ENCODE measurements at regions not wholly inside any gene's neighbourhood (a gene's known extent, or its start where the extent isn't known, plus 50 kb on each side); places are given as distances from the start of the nearest gene placed in this dataset.

- ChIA-PET CTCF (interaction anchor here (1.4 kb wide), 1 partner anchor 9 kb away, joined by 3 read pairs; no protein-coding TSS in a partner anchor), POLR2A (no interaction called here)
- no peak for DNase-seq
- Histone ChIP-seq H3K36me3 (ENCODE audit: control insufficient read depth in 4 of 4, insufficient read depth in 4 of 4, low read length in 3 of 4) (no peaks in the 10 kb centered on the region), H3K27ac (ENCODE audit: insufficient read depth in 1 of 2, low read depth in 1 of 2, low read length in 2 of 2, poor library complexity in 1 of 2, severe bottlenecking in 2 of 2) (no peak overlapping the region), H3K4me1 (ENCODE audit: control extremely low read depth in 1 of 4, control insufficient read depth in 4 of 4, insufficient read depth in 4 of 4, low read length in 3 of 4) (no peaks in the 10 kb centered on the region), H3K4me3 (ENCODE audit: control insufficient read depth in 1 of 7, extremely low read depth in 1 of 7, insufficient read depth in 4 of 7, low read depth in 2 of 7, low read length in 6 of 7) (no peak overlapping the region), H3K9me3 (ENCODE audit: control extremely low read depth in 1 of 5, control insufficient read depth in 4 of 5, insufficient read depth in 2 of 5, low read depth in 1 of 5, low read length in 4 of 5) (peaks cover 0 to 2% (median 0%) of the 10 kb centered on the region in 5 experiments), H3K27me3 (replicated peaks in 2 of 5; ENCODE audit: control insufficient read depth in 4 of 5, insufficient read depth in 5 of 5, low read length in 4 of 5) (peaks cover 0 to 6% (median 0%) of the 10 kb centered on the region in 5 experiments)
- WGBS (ENCODE audit: insufficient coverage): 91% methylated on average over 3 of the region's 3 CpGs
Measured at GRCh38 chr5:8314965-8315364, 446.0 kb downstream of the MTRR start.

- ChIA-PET CTCF (no interaction called here), POLR2A (no interaction called here)
- peaks cover 0 to 6% (median 0%) of the 10 kb centered on the region in 5 experiments for H3K27me3 ChIP-seq (replicated peaks in 2 of 5; ENCODE audit: control insufficient read depth in 4 of 5, insufficient read depth in 5 of 5, low read length in 4 of 5)
- no peak overlapping the region for H3K27ac ChIP-seq (ENCODE audit: insufficient read depth in 1 of 2, low read depth in 1 of 2, low read length in 2 of 2, poor library complexity in 1 of 2, severe bottlenecking in 2 of 2)
- DNase-seq: no peak
- H3K4me1 ChIP-seq (ENCODE audit: control extremely low read depth in 1 of 4, control insufficient read depth in 4 of 4, insufficient read depth in 4 of 4, low read length in 3 of 4): no peaks in the 10 kb centered on the region
- 36% methylated on average over 4 of the region's 6 CpGs for WGBS (ENCODE audit: insufficient coverage)
- no peaks in the 10 kb centered on the region for H3K36me3 ChIP-seq (ENCODE audit: control insufficient read depth in 4 of 4, insufficient read depth in 4 of 4, low read length in 3 of 4)
- H3K4me3 ChIP-seq (ENCODE audit: control insufficient read depth in 1 of 7, extremely low read depth in 1 of 7, insufficient read depth in 4 of 7, low read depth in 2 of 7, low read length in 6 of 7): no peak overlapping the region
- peaks cover 0 to 2% (median 0%) of the 10 kb centered on the region in 5 experiments for H3K9me3 ChIP-seq (ENCODE audit: control extremely low read depth in 1 of 5, control insufficient read depth in 4 of 5, insufficient read depth in 2 of 5, low read depth in 1 of 5, low read length in 4 of 5)
Measured at GRCh38 chr5:8316608-8317280, 447.8 kb downstream of the MTRR start.

- DNase-seq: no peak
- Histone ChIP-seq H3K9me3 (ENCODE audit: control extremely low read depth in 1 of 5, control insufficient read depth in 4 of 5, insufficient read depth in 2 of 5, low read depth in 1 of 5, low read length in 4 of 5) (peaks cover 0 to 2% (median 0%) of the 10 kb centered on the region in 5 experiments), H3K27ac (ENCODE audit: insufficient read depth in 1 of 2, low read depth in 1 of 2, low read length in 2 of 2, poor library complexity in 1 of 2, severe bottlenecking in 2 of 2) (no peak overlapping the region), H3K36me3 (ENCODE audit: control insufficient read depth in 4 of 4, insufficient read depth in 4 of 4, low read length in 3 of 4) (no peaks in the 10 kb centered on the region), H3K4me1 (ENCODE audit: control extremely low read depth in 1 of 4, control insufficient read depth in 4 of 4, insufficient read depth in 4 of 4, low read length in 3 of 4) (no peaks in the 10 kb centered on the region), H3K4me3 (ENCODE audit: control insufficient read depth in 1 of 7, extremely low read depth in 1 of 7, insufficient read depth in 4 of 7, low read depth in 2 of 7, low read length in 6 of 7) (no peak overlapping the region), H3K27me3 (replicated peaks in 2 of 5; ENCODE audit: control insufficient read depth in 4 of 5, insufficient read depth in 5 of 5, low read length in 4 of 5) (peaks cover 0 to 6% (median 0%) of the 10 kb centered on the region in 5 experiments)
- ChIA-PET POLR2A (no interaction called here), CTCF (no interaction called here)
- WGBS (ENCODE audit: insufficient coverage): 98% methylated on average over 5 of the region's 6 CpGs
Measured at GRCh38 chr5:8317335-8317734, 448.4 kb downstream of the MTRR start.

GRCh38 chr5:8320244-8320643, 451.3 kb downstream of the MTRR start:
- Histone ChIP-seq H3K27ac (ENCODE audit: insufficient read depth in 1 of 2, low read depth in 1 of 2, low read length in 2 of 2, poor library complexity in 1 of 2, severe bottlenecking in 2 of 2) (no peak overlapping the region), H3K4me1 (ENCODE audit: control extremely low read depth in 1 of 4, control insufficient read depth in 4 of 4, insufficient read depth in 4 of 4, low read length in 3 of 4) (no peaks in the 10 kb centered on the region), H3K36me3 (ENCODE audit: control insufficient read depth in 4 of 4, insufficient read depth in 4 of 4, low read length in 3 of 4) (no peaks in the 10 kb centered on the region), H3K27me3 (replicated peaks in 2 of 5; ENCODE audit: control insufficient read depth in 4 of 5, insufficient read depth in 5 of 5, low read length in 4 of 5) (peaks cover 0 to 6% (median 0%) of the 10 kb centered on the region in 5 experiments), H3K4me3 (ENCODE audit: control insufficient read depth in 1 of 7, extremely low read depth in 1 of 7, insufficient read depth in 4 of 7, low read depth in 2 of 7, low read length in 6 of 7) (no peak overlapping the region), H3K9me3 (ENCODE audit: control extremely low read depth in 1 of 5, control insufficient read depth in 4 of 5, insufficient read depth in 2 of 5, low read depth in 1 of 5, low read length in 4 of 5) (peaks cover 0 to 2% (median 0%) of the 10 kb centered on the region in 5 experiments)
- no peak for DNase-seq
- POLR2A ChIA-PET: no interaction called here
- CTCF ChIA-PET: interaction anchor here (1.0 kb wide), 1 partner anchor 361 kb away, joined by 3 read pairs; no protein-coding TSS in a partner anchor

GRCh38 chr5:8321272-8321671, 452.3 kb downstream of the MTRR start:
- H3K4me3 ChIP-seq (ENCODE audit: control insufficient read depth in 1 of 7, extremely low read depth in 1 of 7, insufficient read depth in 4 of 7, low read depth in 2 of 7, low read length in 6 of 7): no peak overlapping the region
- CTCF ChIA-PET: no interaction called here
- H3K9me3 ChIP-seq (ENCODE audit: control extremely low read depth in 1 of 5, control insufficient read depth in 4 of 5, insufficient read depth in 2 of 5, low read depth in 1 of 5, low read length in 4 of 5): peaks cover 0 to 2% (median 0%) of the 10 kb centered on the region in 5 experiments
- H3K36me3 ChIP-seq (ENCODE audit: control insufficient read depth in 4 of 4, insufficient read depth in 4 of 4, low read length in 3 of 4): no peaks in the 10 kb centered on the region
- peaks cover 0 to 6% (median 0%) of the 10 kb centered on the region in 5 experiments for H3K27me3 ChIP-seq (replicated peaks in 2 of 5; ENCODE audit: control insufficient read depth in 4 of 5, insufficient read depth in 5 of 5, low read length in 4 of 5)
- H3K4me1 ChIP-seq (ENCODE audit: control extremely low read depth in 1 of 4, control insufficient read depth in 4 of 4, insufficient read depth in 4 of 4, low read length in 3 of 4): no peaks in the 10 kb centered on the region
- no peak overlapping the region for H3K27ac ChIP-seq (ENCODE audit: insufficient read depth in 1 of 2, low read depth in 1 of 2, low read length in 2 of 2, poor library complexity in 1 of 2, severe bottlenecking in 2 of 2)
- POLR2A ChIA-PET: no interaction called here
- DNase-seq: no peak
- WGBS (ENCODE audit: insufficient coverage): no CpG with 5 or more reads among the region's 1 CpG

DNA sequence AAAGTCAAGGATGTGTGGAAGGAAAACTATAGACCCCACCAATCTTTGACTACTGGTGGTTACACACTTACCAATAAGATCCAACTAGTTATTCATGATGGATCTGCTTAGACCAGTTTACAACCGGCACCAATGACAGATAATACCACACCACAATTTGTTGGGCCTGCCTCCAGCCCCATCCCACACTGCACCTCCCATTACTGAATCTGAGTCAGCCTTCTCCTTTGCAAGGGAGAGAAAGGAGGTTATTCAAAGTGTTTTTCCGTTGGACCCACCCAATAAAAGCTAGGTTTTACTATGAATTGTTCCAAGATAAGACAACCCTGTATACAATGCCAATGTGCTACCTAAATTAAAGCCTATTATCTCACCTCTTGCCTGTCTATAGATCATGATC, 453.5 kb downstream of the MTRR start:
- WGBS (ENCODE audit: insufficient coverage): 90% methylated on average over 1 of the region's 2 CpGs
- peaks cover 0 to 4% (median 2%) of the 10 kb centered on the region in 5 experiments for H3K27me3 ChIP-seq (replicated peaks in 2 of 5; ENCODE audit: control insufficient read depth in 4 of 5, insufficient read depth in 5 of 5, low read length in 4 of 5)
- ChIA-PET CTCF (no interaction called here), POLR2A (no interaction called here)
- peaks cover 0 to 2% (median 0%) of the 10 kb centered on the region in 5 experiments for H3K9me3 ChIP-seq (ENCODE audit: control extremely low read depth in 1 of 5, control insufficient read depth in 4 of 5, insufficient read depth in 2 of 5, low read depth in 1 of 5, low read length in 4 of 5)
- H3K4me1 ChIP-seq (ENCODE audit: control extremely low read depth in 1 of 4, control insufficient read depth in 4 of 4, insufficient read depth in 4 of 4, low read length in 3 of 4): no peaks in the 10 kb centered on the region
- no peak overlapping the region for H3K4me3 ChIP-seq (ENCODE audit: control insufficient read depth in 1 of 7, extremely low read depth in 1 of 7, insufficient read depth in 4 of 7, low read depth in 2 of 7, low read length in 6 of 7)
- no peaks in the 10 kb centered on the region for H3K36me3 ChIP-seq (ENCODE audit: control insufficient read depth in 4 of 4, insufficient read depth in 4 of 4, low read length in 3 of 4)
- no peak overlapping the region for H3K27ac ChIP-seq (ENCODE audit: insufficient read depth in 1 of 2, low read depth in 1 of 2, low read length in 2 of 2, poor library complexity in 1 of 2, severe bottlenecking in 2 of 2)
- DNase-seq: no peak

GRCh38 chr5:8327016-8327415, 458.1 kb downstream of the MTRR start:
- DNase-seq: no peak
- ChIA-PET POLR2A (no interaction called here), CTCF (interaction anchor here (1.5 kb wide), 1 partner anchor 14 kb away, joined by 3 read pairs; no protein-coding TSS in a partner anchor)
- Histone ChIP-seq H3K4me1 (ENCODE audit: control extremely low read depth in 1 of 4, control insufficient read depth in 4 of 4, insufficient read depth in 4 of 4, low read length in 3 of 4) (peaks cover 0 to 7% (median 0%) of the 10 kb centered on the region in 4 experiments), H3K27ac (ENCODE audit: insufficient read depth in 1 of 2, low read depth in 1 of 2, low read length in 2 of 2, poor library complexity in 1 of 2, severe bottlenecking in 2 of 2) (no peak overlapping the region), H3K4me3 (ENCODE audit: control insufficient read depth in 1 of 7, extremely low read depth in 1 of 7, insufficient read depth in 4 of 7, low read depth in 2 of 7, low read length in 6 of 7) (no peak overlapping the region), H3K27me3 (replicated peaks in 2 of 5; ENCODE audit: control insufficient read depth in 4 of 5, insufficient read depth in 5 of 5, low read length in 4 of 5) (peaks cover 0 to 16% (median 0%) of the 10 kb centered on the region in 5 experiments), H3K36me3 (ENCODE audit: control insufficient read depth in 4 of 4, insufficient read depth in 4 of 4, low read length in 3 of 4) (no peaks in the 10 kb centered on the region), H3K9me3 (ENCODE audit: control extremely low read depth in 1 of 5, control insufficient read depth in 4 of 5, insufficient read depth in 2 of 5, low read depth in 1 of 5, low read length in 4 of 5) (no peaks in the 10 kb centered on the region)
- 96% methylated on average over 2 of the region's 4 CpGs for WGBS (ENCODE audit: insufficient coverage)
